ENCODE measurements at regions not wholly inside any gene's neighbourhood (a gene's known extent, or its start where the extent isn't known, plus 50 kb on each side); places are given as distances from the start of the nearest gene placed in this dataset.

DNA sequence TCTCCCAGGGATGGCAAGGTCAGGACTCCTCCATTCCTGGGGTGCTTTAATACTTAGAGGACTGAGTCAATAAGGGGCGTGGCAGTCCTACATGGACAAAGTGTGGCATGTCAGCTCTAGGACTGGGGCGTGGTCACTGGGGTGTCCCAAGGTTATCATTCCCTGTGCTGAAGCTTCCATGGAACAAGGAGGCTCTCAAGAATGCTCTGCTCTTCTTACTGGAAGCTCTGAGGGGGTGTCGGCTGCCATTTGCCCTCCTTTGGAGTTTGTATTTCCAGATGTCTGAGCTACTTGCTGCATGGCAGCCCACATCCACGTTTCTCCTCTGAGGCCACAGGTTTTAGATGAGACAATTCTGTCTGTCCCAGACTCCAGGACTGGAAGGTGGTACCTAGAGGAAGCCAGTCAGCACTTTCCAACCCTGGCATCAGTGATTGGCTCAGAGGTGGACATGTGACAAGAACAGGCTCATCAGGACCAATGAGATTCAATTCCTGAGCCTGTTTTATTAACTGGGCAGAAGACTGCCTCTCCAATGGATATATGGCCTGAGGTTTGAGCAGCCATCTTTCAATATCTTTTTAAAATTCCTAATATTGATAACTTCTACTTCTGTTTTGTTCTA lies 128.9 kb upstream of the ARL4C start:
- DNase-seq (ENCODE audit: extremely low read depth, low read depth): no peak

DNA sequence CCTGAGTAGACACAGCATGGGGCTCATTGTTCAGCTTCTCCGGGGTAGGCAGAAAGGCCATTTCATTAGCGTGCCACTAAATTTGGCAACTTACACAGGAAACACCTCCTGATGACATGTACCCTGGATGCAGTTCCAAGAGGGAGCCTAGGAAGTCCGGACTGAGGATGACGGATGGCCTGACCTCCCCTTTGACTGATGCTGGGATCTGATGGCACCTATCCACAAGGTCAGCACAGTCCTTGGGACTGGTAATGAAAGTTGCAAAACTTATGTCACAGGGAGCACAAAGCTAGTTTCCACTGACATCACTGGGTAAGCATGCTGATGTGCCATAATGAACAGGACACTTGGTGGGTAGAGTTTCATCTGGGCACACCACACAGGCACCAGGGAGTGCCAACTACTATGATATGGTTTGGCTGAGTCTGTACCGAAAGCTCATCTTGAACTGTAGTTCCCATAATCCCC lies 126.7 kb upstream of the ARL4C start:
- DNase-seq (ENCODE audit: extremely low read depth, low read depth): no peak

DNA sequence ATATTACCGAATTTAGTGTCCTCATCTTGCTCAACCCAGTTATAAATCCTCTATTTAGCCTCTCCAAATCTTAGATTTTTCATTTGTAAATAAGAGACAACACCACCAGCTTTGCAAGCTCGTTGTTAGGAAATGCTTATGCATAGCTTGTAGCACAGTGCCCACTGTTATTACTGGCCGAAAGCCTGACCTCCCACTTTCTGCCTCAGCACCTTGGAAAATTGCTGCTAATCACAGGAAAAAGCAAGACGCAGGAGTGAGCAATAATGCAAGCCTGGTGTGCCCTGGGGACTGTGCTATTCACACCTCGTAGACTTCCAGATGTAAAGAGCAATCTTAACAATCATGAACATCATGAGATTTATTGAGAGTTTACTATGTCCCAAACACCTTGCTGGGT lies 124.2 kb upstream of the ARL4C start:
- no peak for DNase-seq (ENCODE audit: extremely low read depth, low read depth)

DNA sequence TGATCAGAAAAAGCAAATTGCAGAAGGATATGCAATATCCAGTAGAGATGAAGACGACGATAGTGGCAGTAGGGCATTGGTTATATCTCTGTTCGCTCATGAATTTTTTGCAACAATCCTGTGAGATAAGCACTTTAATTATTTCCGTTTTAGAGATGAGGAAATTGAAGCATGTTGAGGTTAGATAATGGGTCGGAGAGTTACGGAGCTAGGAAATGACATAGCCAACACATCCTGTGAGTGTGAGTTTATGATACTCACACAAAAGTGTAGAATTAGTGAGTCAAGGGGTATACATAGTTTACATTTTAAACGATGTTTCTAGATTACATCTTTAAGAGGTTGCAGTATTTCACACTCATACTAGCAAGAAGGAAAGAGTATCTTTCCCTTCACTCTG lies 123.1 kb upstream of the ARL4C start:
- DNase-seq (ENCODE audit: extremely low read depth, low read depth): peak; percentile 33

DNA sequence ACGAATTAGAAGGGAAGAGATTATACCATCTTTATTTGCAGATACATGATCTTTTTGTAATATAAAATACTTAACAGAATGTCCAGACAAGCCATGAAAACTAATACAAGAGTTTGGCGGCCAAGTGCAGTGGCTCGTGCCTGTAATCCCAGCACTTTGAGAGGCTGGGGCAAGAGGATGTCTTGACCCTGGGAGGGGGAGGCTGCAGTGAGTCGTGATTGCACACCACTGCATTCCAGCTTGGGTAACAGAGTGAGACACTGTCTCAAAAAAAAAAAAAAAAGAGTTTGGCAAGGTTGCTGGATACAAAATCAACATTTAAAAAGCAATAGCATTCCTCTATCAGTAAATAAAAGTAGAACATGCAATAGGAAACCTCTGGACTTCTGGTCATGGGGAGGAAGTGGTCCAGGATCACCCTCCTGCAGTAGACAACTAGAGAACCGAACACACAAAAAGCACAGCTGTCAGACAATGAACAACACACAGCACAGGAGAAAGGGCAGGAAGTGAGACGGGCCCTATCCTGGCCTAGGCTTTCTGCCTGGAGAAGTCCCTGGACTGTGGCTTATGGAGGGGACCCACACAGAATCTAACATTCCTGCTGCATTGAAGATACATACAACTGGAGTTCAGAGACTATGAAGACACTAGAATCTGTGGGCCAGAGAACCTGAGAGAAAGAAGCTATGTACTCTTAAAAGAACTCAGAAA lies 118.9 kb upstream of the ARL4C start:
- DNase-seq (ENCODE audit: extremely low read depth, low read depth): no peak

DNA sequence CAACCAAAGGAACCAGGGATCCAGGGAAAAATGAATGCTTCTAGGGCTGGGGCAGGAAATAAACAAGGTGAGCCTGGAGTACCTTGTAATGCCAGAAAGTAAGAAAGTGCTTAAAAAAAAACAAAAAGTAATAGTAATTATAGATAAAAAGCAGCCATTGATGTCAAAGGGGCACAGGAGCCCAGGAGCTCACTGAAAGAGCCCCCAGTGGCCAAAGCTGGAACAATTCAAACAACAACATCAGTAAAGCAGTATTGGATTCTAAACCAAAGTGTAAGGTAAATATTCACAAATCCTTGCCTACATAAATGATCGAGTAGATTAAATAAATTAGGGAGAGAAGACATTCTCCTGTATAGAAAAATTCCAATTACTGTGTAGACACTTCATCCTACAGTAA lies 114.3 kb upstream of the ARL4C start:
- no peak for DNase-seq (ENCODE audit: extremely low read depth, low read depth)

DNA sequence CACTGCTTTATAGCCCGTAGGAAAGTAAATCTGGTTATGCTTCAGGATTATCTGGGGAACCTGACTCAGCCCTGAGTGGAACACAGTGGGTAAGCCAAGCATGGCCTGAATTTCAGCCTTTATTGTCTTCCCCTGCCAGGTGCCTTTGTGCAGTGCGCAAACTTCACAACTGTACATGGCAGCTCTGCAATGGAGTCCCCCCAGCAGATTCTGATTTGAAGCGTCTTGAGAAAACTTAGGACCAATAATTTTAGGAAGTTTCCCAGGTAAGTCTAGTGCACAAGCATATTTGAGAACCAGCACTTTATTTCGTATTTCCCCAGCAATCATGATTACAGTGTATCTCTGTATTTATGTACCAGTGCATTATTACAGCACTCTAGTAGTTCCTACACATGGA lies 112.1 kb upstream of the ARL4C start:
- no peak for DNase-seq (ENCODE audit: extremely low read depth, low read depth)

DNA sequence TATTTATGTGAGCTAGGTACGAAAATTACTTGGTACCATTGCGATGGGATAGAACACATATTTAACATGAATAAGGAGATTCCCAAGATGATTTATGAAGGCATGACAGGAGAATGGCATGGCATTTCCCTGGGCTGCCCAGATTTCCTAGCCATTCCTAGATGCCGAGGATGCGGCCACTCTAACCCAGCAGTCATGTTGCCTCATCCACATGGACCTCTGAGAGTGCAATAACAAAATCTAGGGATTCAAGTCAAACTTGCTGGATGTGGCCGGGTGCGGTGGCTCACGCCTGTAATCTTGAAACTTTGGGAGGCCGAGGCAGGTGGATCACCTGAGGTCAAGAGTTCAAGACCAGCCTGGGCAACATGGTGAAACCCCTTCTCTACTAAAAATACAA lies 110.8 kb upstream of the ARL4C start:
- DNase-seq (ENCODE audit: extremely low read depth, low read depth): no peak

DNA sequence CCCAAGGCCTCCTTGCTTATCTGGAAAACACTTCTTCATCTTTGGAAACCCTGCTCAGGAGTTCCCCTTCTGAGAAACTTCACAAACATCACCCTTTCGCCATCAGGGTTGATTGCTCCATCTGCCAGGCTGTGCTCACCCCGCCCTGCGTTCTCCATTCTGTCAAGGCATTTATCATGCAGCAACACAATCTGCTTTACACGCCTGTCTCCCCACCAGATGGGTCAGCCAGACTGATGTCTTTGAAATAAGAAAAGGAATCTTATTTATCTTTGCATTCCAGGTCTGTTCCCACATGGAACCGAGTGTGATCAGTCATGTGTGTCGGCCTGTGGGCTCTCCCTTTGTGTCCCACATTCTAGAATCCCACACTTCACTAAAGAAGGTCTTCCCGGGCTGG lies 110.0 kb upstream of the ARL4C start:
- DNase-seq (ENCODE audit: extremely low read depth, low read depth): no peak

DNA sequence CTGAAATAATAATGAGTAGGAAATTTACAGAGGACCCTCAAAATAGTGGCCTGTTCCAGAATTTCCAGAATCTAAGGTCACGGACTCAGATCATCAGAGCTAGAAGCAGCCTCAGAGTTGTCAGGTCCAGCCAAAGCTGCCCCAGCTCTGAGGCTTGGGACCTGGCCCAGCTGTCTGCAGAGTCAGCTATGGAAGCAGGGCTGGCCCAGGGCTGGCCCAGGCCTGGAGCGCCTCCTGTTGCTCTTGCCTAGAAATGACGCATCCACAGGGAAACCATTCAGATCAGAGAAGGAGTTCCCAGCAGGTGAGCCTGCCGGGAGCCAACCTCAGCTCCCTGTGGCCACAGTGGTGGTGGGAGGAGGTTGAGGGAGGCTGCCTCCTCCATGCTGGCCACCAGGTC lies 106.7 kb upstream of the ARL4C start:
- no peak for DNase-seq (ENCODE audit: extremely low read depth, low read depth)

DNA sequence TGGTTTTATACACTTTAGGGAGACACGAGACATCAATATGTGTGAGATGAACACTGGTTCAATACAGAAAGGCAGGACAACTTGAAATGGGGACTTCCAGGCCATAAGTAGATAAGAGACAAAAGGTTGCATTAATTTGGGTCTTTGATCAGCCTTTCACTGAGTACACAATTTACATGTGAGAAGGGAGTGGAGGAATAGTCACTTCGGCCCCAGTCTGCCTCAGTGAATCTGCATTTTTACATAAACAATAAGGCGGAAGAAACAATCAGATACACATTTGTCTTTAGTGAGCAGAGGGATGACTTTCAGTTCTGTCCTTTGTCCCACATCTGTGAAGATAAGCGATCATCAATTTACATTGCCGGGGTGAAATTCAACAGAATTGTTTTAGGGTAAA lies 104.3 kb upstream of the ARL4C start:
- no peak for DNase-seq (ENCODE audit: extremely low read depth, low read depth)

DNA sequence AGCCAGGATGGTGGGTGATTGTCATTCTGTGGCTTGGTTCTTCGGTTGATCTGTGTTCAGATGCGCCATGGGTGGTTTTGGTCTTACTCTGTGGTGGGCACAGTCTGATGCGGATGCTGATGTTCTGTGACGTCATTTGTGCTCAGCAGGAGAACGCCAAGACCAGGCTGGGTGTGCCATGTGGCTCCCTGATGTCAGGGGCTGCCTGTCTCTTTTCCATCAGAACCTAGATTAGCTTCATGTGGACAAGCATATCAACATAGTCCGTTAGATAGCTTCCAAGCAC lies 100.6 kb upstream of the ARL4C start:
- no peak for DNase-seq (ENCODE audit: extremely low read depth, low read depth)

DNA sequence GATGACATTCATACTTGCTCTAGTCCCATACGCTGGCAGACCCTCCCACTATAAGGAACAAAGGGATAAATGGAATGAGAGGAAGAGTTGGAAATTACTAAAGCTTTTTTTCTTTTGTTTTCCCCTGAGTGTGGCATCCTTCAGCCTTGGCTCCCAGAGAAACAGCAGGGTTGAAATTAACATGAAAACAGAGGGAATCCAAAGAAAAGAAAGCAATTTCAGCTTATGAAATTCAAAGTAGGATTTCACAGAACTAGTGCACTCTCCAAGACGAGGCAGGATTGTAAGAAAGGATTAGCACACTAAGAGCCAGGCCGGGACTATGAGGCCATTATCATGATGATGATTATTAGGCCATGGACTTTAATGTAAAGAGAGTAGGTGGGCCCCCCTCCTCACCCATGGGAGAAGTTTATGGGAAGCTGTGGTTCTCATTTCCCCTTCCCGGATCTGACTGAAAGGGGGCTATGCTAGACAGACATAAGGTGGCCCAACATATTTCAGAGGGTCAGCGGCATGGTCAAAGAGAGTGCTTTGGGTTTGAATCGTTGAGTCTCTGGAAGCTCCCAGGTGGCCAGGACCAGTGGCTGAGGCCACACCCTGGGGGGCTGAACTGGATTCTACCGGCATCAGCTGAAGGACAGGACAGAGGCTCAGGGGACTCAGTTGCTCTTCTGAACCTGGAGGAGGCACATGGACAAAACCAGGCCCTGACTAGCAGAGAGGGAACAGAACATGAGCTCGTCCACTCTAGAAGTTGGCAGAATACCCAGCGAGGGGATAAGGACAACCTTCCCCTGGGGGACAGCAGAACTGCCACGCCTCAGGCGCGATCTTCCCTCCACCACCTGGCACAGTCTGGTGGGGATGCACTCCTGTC lies 100.1 kb upstream of the ARL4C start:
- no peak for DNase-seq (ENCODE audit: extremely low read depth, low read depth)

DNA sequence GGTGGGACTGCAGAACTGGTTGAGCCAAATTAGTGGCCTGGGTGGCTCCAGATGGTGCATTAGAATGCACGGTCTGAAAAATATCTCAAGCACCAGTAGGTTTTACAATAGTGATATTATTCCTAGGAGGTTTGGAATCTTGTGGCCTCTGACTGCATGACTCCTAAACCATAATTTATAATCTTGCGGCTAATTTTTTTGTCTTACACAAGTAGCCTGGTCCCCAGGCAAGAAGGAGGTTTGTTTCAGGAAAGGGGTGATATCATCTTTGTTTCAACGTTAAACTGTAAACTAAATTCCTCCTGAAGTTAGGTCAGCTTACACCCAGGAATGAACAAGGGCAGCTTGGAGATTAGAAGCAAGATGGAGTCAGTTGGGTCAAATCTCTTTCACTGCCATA lies 98.9 kb upstream of the ARL4C start:
- no peak for DNase-seq (ENCODE audit: extremely low read depth, low read depth)

DNA sequence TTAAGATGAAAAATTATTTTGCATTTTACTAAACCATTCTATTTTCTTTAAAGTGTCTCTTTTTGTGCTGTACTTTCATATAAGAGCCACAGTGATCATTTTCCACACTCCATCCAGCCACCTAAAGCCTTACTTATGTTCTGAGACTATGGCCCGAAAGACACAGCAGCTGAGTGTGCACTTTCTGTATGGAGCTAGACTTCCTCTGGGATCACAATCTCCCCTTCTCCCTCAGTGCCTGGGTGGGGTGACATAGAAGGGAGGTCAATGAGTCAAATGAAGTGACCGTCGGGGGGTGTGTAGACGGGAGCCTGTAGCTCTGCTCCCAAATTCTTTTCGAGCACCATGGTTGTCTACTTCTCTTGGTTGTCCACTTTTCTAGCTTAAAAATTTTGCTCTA lies 97.8 kb upstream of the ARL4C start:
- no peak for DNase-seq (ENCODE audit: extremely low read depth, low read depth)

DNA sequence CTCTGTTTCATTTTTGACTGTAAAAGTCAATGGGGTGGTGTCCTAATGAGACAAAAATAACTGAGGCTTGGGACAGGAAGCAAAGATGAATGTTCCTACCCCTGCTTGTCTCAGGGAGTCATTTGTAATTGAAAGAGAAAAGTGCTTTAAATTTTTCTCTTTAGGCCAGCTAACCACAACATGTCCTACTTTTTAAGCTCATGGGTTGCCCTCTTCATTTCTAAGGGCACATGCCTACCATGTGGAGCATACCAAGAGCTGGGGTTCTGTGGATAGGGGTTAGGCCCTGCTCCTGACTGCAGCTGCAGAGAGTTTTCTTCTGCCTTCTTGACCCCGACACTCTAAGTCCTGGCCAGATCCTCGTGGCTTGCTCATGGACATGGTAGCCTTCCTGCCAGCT lies 96.8 kb upstream of the ARL4C start:
- DNase-seq (ENCODE audit: extremely low read depth, low read depth): no peak

DNA sequence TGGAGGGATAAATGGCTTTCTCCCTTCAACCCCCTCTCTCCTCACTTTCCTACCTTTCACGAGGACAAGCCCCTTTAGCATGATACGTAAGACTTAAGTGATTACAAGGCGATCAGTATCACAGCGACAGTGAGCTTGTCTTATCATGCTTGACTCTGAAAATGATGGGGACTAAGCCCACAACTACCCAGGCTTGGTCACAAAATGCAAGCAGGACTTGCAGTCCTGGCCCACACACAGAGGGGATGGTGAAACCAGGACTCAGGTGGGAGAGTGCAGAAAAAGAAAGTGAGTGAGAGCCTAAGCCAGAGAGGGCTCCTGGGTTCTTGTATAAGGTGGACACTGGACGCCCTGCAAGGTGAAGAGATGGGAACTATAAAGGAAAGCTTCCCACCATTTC lies 95.7 kb upstream of the ARL4C start:
- DNase-seq (ENCODE audit: extremely low read depth, low read depth): no peak

DNA sequence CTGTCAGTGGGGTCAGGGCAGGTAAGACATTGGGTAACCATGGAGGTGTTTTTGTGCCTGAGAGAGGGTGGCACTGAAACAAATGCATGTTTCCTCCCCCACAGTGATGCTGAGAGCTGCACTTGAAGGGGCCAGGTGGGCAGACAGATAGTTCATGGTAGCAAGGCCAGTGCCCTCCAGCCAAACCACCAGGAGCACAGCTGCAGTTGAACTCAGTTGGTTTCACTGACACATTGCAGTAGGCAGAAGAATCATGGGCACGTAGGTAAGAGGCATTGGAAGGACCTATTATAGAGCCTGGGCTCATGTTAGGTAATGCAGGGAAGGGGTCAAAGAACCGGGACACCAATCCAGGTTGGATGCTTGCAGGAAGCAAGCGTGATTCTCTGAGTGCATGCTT lies 93.2 kb upstream of the ARL4C start:
- DNase-seq (ENCODE audit: extremely low read depth, low read depth): no peak

DNA sequence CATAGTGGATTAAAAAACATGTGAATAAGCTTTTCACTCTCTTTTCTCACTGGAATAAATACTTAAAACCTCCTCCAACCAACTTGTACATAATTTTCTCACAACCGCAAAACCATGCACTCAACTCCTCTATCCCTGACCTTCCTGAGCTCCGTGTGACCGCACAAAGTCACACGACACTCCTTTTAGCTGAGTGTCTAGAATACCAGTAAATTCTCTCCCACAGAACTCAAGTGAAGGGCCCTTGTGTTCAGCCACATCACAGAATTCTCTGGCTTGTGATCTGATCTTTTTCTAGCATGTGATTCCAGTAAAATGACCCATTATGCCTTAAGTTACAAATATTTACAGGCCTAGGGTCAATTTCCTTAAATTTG lies 91.2 kb upstream of the ARL4C start:
- DNase-seq (ENCODE audit: extremely low read depth, low read depth): no peak

DNA sequence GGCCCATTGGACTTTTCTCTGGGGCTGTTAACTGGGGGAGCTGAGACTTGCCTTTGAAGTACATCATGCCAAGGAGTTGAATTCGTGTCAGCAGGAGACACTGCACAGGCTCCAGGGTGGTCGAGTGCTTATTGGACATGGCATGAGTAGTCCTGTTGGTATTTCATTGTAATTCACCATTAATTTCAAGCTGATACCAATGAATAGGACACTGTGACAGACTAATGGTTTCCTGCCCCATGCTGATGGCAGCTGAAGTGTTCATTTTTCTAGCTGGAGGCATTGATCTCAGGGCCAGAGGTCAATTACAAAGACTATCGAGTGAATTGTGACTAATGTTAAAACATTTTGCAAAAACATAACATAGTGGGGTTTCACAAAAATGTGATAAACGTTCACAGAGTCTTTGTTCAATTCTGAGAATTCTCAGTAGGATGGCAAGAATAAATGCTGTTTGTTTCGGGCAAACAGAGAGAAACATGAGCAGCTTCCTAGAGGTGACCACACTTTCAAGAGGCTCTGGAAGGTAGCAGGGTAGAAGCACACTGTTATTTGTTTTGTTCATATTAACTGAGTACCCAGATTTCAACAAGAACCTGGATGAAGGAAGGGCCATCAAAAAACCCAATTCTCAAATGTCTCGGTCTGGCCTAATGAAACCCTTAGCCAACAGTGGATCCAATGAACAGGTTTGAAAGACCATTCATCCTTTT lies 90.6 kb upstream of the ARL4C start:
- no peak for DNase-seq (ENCODE audit: extremely low read depth, low read depth)

DNA sequence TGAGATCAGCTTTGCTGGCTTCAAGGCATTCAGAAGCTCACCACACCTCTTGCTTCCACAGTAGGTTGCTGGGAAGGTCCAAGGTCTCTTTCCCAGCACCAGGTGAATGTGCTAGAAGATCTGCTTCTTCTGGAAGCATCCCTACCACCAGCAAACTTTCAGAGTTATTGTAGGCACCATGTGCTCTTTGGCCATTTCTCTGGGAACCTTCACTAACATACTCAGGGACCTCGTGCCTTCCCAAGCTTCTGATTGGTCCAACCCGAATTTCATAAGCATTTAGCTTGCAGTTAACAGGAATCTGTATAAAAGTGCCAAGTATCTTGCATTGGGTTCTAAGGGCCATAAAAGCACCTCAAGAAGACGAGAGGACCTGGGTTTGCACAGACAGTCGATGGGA lies 86.5 kb upstream of the ARL4C start:
- DNase-seq (ENCODE audit: extremely low read depth, low read depth): no peak

Measured in NCI-H460 (cell line).